ENCODE measurements at regions not wholly inside any gene's neighbourhood (a gene's known extent, or its start where the extent isn't known, plus 50 kb on each side); places are given as distances from the start of the nearest gene placed in this dataset.

GRCh38 chr2:142270291-142270690 lies 139.5 kb upstream of the LRP1B start:
- Histone ChIP-seq H3K36me3 (ENCODE audit: insufficient read depth, low read length) (no peaks in the 10 kb centered on the region), H3K27me3 (ENCODE audit: low read length) (no peaks in the 10 kb centered on the region), H3K4me2 (ENCODE audit: low read depth, low read length, poor library complexity, severe bottlenecking) (no peak overlapping the region), H3K9ac (ENCODE audit: low read length) (no peak overlapping the region), H3K4me3 (ENCODE audit: low read length) (no peak overlapping the region), H3K9me3 (ENCODE audit: low read length) (peaks cover 10% of the 10 kb centered on the region), H3K4me1 (ENCODE audit: low read length) (no peaks in the 10 kb centered on the region), H2AFZ (ENCODE audit: low read length) (no peak overlapping the region), H3K79me2 (ENCODE audit: low read length) (no peaks in the 10 kb centered on the region), H3K27ac (ENCODE audit: low read length) (no peak overlapping the region), H4K20me1 (ENCODE audit: insufficient read depth, low read depth, low read length) (no peaks in the 10 kb centered on the region), H3K9me2 (replicated peaks; ENCODE audit: insufficient read depth, low read length) (no peaks in the 10 kb centered on the region)
- DNase-seq: no peak

GRCh38 chr2:142259356-142259755 lies 128.5 kb upstream of the LRP1B start:
- no peak for DNase-seq
- Histone ChIP-seq H3K79me2 (ENCODE audit: low read length) (no peaks in the 10 kb centered on the region), H3K27me3 (ENCODE audit: low read length) (no peaks in the 10 kb centered on the region), H4K20me1 (ENCODE audit: insufficient read depth, low read depth, low read length) (no peaks in the 10 kb centered on the region), H3K4me2 (ENCODE audit: low read depth, low read length, poor library complexity, severe bottlenecking) (no peak overlapping the region), H3K4me1 (ENCODE audit: low read length) (no peaks in the 10 kb centered on the region), H2AFZ (ENCODE audit: low read length) (no peak overlapping the region), H3K9me2 (replicated peaks; ENCODE audit: insufficient read depth, low read length) (no peaks in the 10 kb centered on the region), H3K4me3 (ENCODE audit: low read length) (no peak overlapping the region), H3K36me3 (ENCODE audit: insufficient read depth, low read length) (no peaks in the 10 kb centered on the region), H3K27ac (ENCODE audit: low read length) (no peak overlapping the region), H3K9ac (ENCODE audit: low read length) (no peak overlapping the region), H3K9me3 (ENCODE audit: low read length) (peaks cover 29% of the 10 kb centered on the region)

GRCh38 chr2:142254031-142254430 lies 123.2 kb upstream of the LRP1B start:
- Histone ChIP-seq H3K79me2 (ENCODE audit: low read length) (no peaks in the 10 kb centered on the region), H3K27me3 (ENCODE audit: low read length) (no peaks in the 10 kb centered on the region), H3K4me1 (ENCODE audit: low read length) (no peaks in the 10 kb centered on the region), H3K9ac (ENCODE audit: low read length) (no peak overlapping the region), H2AFZ (ENCODE audit: low read length) (no peak overlapping the region), H3K4me2 (ENCODE audit: low read depth, low read length, poor library complexity, severe bottlenecking) (no peak overlapping the region), H3K27ac (ENCODE audit: low read length) (no peak overlapping the region), H3K4me3 (ENCODE audit: low read length) (no peak overlapping the region), H3K9me2 (replicated peaks; ENCODE audit: insufficient read depth, low read length) (no peaks in the 10 kb centered on the region), H3K36me3 (ENCODE audit: insufficient read depth, low read length) (no peaks in the 10 kb centered on the region), H4K20me1 (ENCODE audit: insufficient read depth, low read depth, low read length) (no peaks in the 10 kb centered on the region), H3K9me3 (ENCODE audit: low read length) (peaks cover 16% of the 10 kb centered on the region)
- DNase-seq: no peak

- Histone ChIP-seq H3K79me2 (ENCODE audit: low read length) (no peaks in the 10 kb centered on the region), H3K9me2 (replicated peaks; ENCODE audit: insufficient read depth, low read length) (no peaks in the 10 kb centered on the region), H3K4me3 (ENCODE audit: low read length) (no peak overlapping the region), H3K27me3 (ENCODE audit: low read length) (no peaks in the 10 kb centered on the region), H3K9ac (ENCODE audit: low read length) (no peak overlapping the region), H3K27ac (ENCODE audit: low read length) (no peak overlapping the region), H3K4me2 (ENCODE audit: low read depth, low read length, poor library complexity, severe bottlenecking) (no peak overlapping the region), H2AFZ (ENCODE audit: low read length) (no peak overlapping the region), H3K9me3 (ENCODE audit: low read length) (peaks cover 34% of the 10 kb centered on the region), H3K4me1 (ENCODE audit: low read length) (no peaks in the 10 kb centered on the region), H4K20me1 (ENCODE audit: insufficient read depth, low read depth, low read length) (no peaks in the 10 kb centered on the region), H3K36me3 (ENCODE audit: insufficient read depth, low read length) (no peaks in the 10 kb centered on the region)
- no peak for DNase-seq
Measured at GRCh38 chr2:142241016-142241415, 110.2 kb upstream of the LRP1B start.

DNA sequence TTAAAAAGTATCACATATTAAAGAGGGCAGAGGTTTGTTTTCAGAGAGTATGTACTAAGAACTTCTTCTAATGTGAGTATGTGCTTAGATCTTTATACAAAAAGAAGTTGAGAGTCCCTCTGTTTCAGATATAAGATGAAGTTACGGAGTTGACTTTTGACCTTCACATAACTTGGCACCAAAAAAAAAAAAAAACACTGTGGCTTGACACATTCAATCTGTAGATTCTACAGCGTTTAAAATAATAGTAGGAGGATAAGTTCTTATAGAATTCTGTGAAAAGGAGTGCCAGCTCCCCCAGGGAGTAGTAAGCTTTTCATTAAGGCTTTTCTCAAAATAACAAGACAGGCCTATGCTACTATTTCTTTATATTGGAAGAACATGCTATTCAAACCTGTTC lies 105.4 kb upstream of the LRP1B start:
- no peaks in the 10 kb centered on the region for H3K9me2 ChIP-seq (replicated peaks; ENCODE audit: insufficient read depth, low read length)
- H3K4me3 ChIP-seq (ENCODE audit: low read length): no peak overlapping the region
- peaks cover 23% of the 10 kb centered on the region for H3K9me3 ChIP-seq (ENCODE audit: low read length)
- no peak overlapping the region for H3K9ac ChIP-seq (ENCODE audit: low read length)
- DNase-seq: no peak
- no peaks in the 10 kb centered on the region for H4K20me1 ChIP-seq (ENCODE audit: insufficient read depth, low read depth, low read length)
- no peaks in the 10 kb centered on the region for H3K36me3 ChIP-seq (ENCODE audit: insufficient read depth, low read length)
- no peak overlapping the region for H2AFZ ChIP-seq (ENCODE audit: low read length)
- H3K27me3 ChIP-seq (ENCODE audit: low read length): no peaks in the 10 kb centered on the region
- no peaks in the 10 kb centered on the region for H3K79me2 ChIP-seq (ENCODE audit: low read length)
- no peak overlapping the region for H3K27ac ChIP-seq (ENCODE audit: low read length)
- no peak overlapping the region for H3K4me2 ChIP-seq (ENCODE audit: low read depth, low read length, poor library complexity, severe bottlenecking)
- H3K4me1 ChIP-seq (ENCODE audit: low read length): no peaks in the 10 kb centered on the region

DNA sequence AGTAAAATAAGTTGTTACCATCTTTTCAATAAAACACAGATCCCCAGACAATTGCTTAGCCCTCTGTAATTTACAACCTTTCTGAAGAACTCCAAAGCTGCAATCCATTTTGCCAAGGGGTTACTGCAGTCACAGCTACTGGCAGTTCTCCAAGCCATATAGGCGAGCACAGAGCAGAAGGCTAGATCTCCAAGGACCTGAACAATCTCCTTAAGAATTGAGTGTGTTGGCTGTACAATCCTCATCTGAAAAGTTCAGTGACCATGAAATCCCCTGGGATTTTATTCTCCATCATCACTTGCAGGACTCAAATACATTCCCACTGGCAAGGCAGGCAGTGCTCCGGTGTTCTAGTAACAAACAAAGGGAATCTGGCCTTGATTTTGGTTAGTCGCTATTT lies 103.9 kb upstream of the LRP1B start:
- no peak overlapping the region for H3K27ac ChIP-seq (ENCODE audit: low read length)
- H4K20me1 ChIP-seq (ENCODE audit: insufficient read depth, low read depth, low read length): no peaks in the 10 kb centered on the region
- DNase-seq: no peak
- H3K4me2 ChIP-seq (ENCODE audit: low read depth, low read length, poor library complexity, severe bottlenecking): no peak overlapping the region
- H3K9me2 ChIP-seq (replicated peaks; ENCODE audit: insufficient read depth, low read length): no peaks in the 10 kb centered on the region
- H3K9ac ChIP-seq (ENCODE audit: low read length): no peak overlapping the region
- no peak overlapping the region for H3K4me3 ChIP-seq (ENCODE audit: low read length)
- H3K79me2 ChIP-seq (ENCODE audit: low read length): no peaks in the 10 kb centered on the region
- peaks cover 33% of the 10 kb centered on the region for H3K9me3 ChIP-seq (ENCODE audit: low read length)
- H2AFZ ChIP-seq (ENCODE audit: low read length): no peak overlapping the region
- no peaks in the 10 kb centered on the region for H3K36me3 ChIP-seq (ENCODE audit: insufficient read depth, low read length)
- no peaks in the 10 kb centered on the region for H3K27me3 ChIP-seq (ENCODE audit: low read length)
- H3K4me1 ChIP-seq (ENCODE audit: low read length): no peaks in the 10 kb centered on the region

DNA sequence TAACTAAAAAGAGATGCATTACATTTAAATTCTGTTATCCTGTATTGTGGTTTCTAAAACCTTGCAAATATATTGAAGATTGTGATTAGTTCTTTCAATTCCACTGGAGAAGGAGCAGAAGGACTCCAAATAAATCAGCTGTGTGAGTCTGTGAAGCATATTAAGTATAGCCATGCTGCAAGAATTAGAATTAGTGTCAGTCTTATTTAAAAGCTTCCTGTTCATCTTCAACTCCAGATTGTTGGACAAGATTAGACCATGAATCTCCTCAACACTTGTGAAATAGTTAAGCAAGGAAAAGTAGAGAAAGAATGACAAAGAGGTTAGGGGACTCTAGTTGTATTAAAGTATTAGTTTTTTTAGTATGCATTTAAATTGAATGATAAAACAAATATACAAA lies 92.5 kb upstream of the LRP1B start:
- Histone ChIP-seq H3K27ac (ENCODE audit: low read length) (no peak overlapping the region), H3K79me2 (ENCODE audit: low read length) (no peaks in the 10 kb centered on the region), H3K4me1 (ENCODE audit: low read length) (no peaks in the 10 kb centered on the region), H3K9me3 (ENCODE audit: low read length) (peaks cover 36% of the 10 kb centered on the region), H3K9ac (ENCODE audit: low read length) (no peak overlapping the region), H3K4me2 (ENCODE audit: low read depth, low read length, poor library complexity, severe bottlenecking) (no peak overlapping the region), H3K36me3 (ENCODE audit: insufficient read depth, low read length) (no peaks in the 10 kb centered on the region), H4K20me1 (ENCODE audit: insufficient read depth, low read depth, low read length) (no peaks in the 10 kb centered on the region), H3K9me2 (replicated peaks; ENCODE audit: insufficient read depth, low read length) (no peaks in the 10 kb centered on the region), H2AFZ (ENCODE audit: low read length) (no peak overlapping the region), H3K4me3 (ENCODE audit: low read length) (no peak overlapping the region), H3K27me3 (ENCODE audit: low read length) (no peaks in the 10 kb centered on the region)
- no peak for DNase-seq

- H3K4me2 ChIP-seq (ENCODE audit: low read depth, low read length, poor library complexity, severe bottlenecking): no peak overlapping the region
- no peak overlapping the region for H3K27ac ChIP-seq (ENCODE audit: low read length)
- H3K9ac ChIP-seq (ENCODE audit: low read length): no peak overlapping the region
- no peaks in the 10 kb centered on the region for H3K4me1 ChIP-seq (ENCODE audit: low read length)
- H3K9me3 ChIP-seq (ENCODE audit: low read length): peaks cover 33% of the 10 kb centered on the region
- H2AFZ ChIP-seq (ENCODE audit: low read length): no peak overlapping the region
- H3K79me2 ChIP-seq (ENCODE audit: low read length): no peaks in the 10 kb centered on the region
- H3K9me2 ChIP-seq (replicated peaks; ENCODE audit: insufficient read depth, low read length): no peaks in the 10 kb centered on the region
- H3K27me3 ChIP-seq (ENCODE audit: low read length): no peaks in the 10 kb centered on the region
- H3K4me3 ChIP-seq (ENCODE audit: low read length): no peak overlapping the region
- H3K36me3 ChIP-seq (ENCODE audit: insufficient read depth, low read length): no peaks in the 10 kb centered on the region
- H4K20me1 ChIP-seq (ENCODE audit: insufficient read depth, low read depth, low read length): no peaks in the 10 kb centered on the region
- DNase-seq: no peak
Measured at GRCh38 chr2:142222715-142223114, 91.9 kb upstream of the LRP1B start.

DNA sequence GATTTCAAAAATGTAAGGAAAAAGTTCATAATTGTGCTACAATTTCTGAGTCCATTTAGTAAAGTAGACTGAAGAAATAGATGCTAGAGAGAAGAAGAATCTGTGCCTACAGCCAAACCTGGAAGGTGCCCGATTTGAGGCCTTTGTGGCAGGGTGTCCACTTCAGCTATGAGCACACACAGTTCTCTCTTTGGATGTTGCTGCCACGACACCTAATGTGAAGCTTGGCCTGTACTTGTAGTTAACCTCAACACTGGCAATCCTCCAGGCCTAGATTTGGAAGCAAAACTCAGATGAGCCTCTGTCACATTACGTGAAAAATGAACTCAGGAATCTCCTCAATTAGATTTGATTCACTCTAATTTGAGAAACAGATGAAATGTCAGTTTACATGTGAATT lies 90.1 kb upstream of the LRP1B start:
- DNase-seq: no peak
- Histone ChIP-seq H3K27me3 (ENCODE audit: low read length) (no peaks in the 10 kb centered on the region), H3K4me1 (ENCODE audit: low read length) (no peaks in the 10 kb centered on the region), H3K9ac (ENCODE audit: low read length) (no peak overlapping the region), H3K36me3 (ENCODE audit: insufficient read depth, low read length) (no peaks in the 10 kb centered on the region), H3K79me2 (ENCODE audit: low read length) (no peaks in the 10 kb centered on the region), H3K9me3 (ENCODE audit: low read length) (peaks cover 38% of the 10 kb centered on the region), H3K4me2 (ENCODE audit: low read depth, low read length, poor library complexity, severe bottlenecking) (no peak overlapping the region), H4K20me1 (ENCODE audit: insufficient read depth, low read depth, low read length) (no peaks in the 10 kb centered on the region), H3K27ac (ENCODE audit: low read length) (no peak overlapping the region), H3K4me3 (ENCODE audit: low read length) (no peak overlapping the region), H2AFZ (ENCODE audit: low read length) (no peak overlapping the region), H3K9me2 (replicated peaks; ENCODE audit: insufficient read depth, low read length) (no peaks in the 10 kb centered on the region)

Data from Karpas-422 (cell line).